ENCODE measurements at regions not wholly inside any gene's neighbourhood (a gene's known extent, or its start where the extent isn't known, plus 50 kb on each side); places are given as distances from the start of the nearest gene placed in this dataset.

DNA sequence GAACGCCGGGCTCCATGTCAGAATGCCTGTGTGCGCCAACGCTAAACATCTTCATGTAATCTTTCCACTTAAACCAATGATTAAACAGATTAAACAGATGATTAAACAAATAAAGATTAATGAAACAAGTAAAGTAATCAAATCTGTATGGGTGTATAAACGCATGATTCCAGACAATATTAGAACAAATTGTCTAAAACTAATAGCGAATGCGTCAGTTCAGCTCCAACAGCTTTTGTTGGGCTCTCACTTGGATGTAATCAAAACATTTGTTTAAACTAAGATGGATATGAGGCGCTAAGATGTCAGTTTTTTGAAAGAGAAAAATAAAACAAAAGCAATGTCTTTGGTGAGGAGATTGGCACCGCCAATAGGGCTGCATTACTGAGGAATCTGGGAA is 299.1 kb upstream of the TLE3 start:
- Histone ChIP-seq H3K4me3 (no peak overlapping the region), H3K27me3 (no peaks in the 10 kb centered on the region), H3K36me3 (no peaks in the 10 kb centered on the region), H3K4me1 (no peaks in the 10 kb centered on the region), H3K9me3 (no peaks in the 10 kb centered on the region), H3K27ac (no peak overlapping the region)
- no peak for FAIRE-seq
- TF ChIP-seq, protein P1, sequence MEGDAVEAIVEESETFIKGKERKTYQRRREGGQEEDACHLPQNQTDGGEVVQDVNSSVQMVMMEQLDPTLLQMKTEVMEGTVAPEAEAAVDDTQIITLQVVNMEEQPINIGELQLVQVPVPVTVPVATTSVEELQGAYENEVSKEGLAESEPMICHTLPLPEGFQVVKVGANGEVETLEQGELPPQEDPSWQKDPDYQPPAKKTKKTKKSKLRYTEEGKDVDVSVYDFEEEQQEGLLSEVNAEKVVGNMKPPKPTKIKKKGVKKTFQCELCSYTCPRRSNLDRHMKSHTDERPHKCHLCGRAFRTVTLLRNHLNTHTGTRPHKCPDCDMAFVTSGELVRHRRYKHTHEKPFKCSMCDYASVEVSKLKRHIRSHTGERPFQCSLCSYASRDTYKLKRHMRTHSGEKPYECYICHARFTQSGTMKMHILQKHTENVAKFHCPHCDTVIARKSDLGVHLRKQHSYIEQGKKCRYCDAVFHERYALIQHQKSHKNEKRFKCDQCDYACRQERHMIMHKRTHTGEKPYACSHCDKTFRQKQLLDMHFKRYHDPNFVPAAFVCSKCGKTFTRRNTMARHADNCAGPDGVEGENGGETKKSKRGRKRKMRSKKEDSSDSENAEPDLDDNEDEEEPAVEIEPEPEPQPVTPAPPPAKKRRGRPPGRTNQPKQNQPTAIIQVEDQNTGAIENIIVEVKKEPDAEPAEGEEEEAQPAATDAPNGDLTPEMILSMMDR (IDR thresholded peaks at IDR 0.05) = no peak
- intact Hi-C loops (cut with DNase I) = no loop called here
- ATAC-seq = no peak
- DNase-seq = no peak
- WGBS, 2 donors = 79 to 80% methylated on average over 9 of the region's 9 CpGs

- Histone ChIP-seq H3K4me3 (no peak overlapping the region), H3K27me3 (no peaks in the 10 kb centered on the region), H3K4me1 (no peaks in the 10 kb centered on the region), H3K36me3 (no peaks in the 10 kb centered on the region), H3K9me3 (no peaks in the 10 kb centered on the region), H3K27ac (no peak overlapping the region)
- no peak for ATAC-seq
- FAIRE-seq = no peak
- TF ChIP-seq, protein P1 (IDR thresholded peaks at IDR 0.05) = no peak
- no peak for DNase-seq
- intact Hi-C loops (cut with DNase I) = no loop called here
- WGBS, 2 donors = 76 to 83% methylated on average over 11 of the region's 11 CpGs
Measured at GRCh38 chr15:70395164-70395563, 297.4 kb upstream of the TLE3 start.

DNA sequence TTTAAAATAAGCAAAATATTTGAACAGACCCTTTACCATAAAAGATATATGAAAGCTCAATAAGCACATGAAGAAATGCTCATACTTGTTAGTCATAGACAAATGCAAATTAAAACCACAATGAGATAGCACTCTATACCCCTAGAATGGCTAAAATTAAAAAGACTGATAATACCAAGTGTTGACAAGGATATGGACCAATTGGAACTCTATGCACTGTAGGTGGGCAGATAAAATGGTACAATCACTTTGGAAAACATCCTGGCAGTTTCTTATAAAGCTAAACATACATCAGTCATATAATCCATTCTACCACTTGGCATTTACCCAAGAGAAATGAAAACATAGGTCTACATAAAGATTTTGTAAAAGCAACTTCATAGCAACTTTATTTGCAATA is 293.0 kb upstream of the TLE3 start:
- no peak for ATAC-seq
- no peaks in the 10 kb centered on the region for H3K36me3 ChIP-seq
- H3K4me3 ChIP-seq = no peak overlapping the region
- no peak for FAIRE-seq
- H3K4me1 ChIP-seq = no peaks in the 10 kb centered on the region
- no peak overlapping the region for H3K27ac ChIP-seq
- DNase-seq = no peak
- H3K9me3 ChIP-seq = no peaks in the 10 kb centered on the region
- TF ChIP-seq, protein P1 (IDR thresholded peaks at IDR 0.05) = no peak
- H3K27me3 ChIP-seq = no peaks in the 10 kb centered on the region
- intact Hi-C loops (cut with DNase I) = no loop called here

GRCh38 chr15:70387993-70388392 is 290.3 kb upstream of the TLE3 start:
- FAIRE-seq (no peak), ATAC-seq (no peak), DNase-seq (no peak)
- TF ChIP-seq, protein P1 (IDR thresholded peaks at IDR 0.05) = no peak
- 79 to 87% methylated on average over 2 of the region's 2 CpGs for WGBS, 2 donors
- Histone ChIP-seq H3K27ac (no peak overlapping the region), H3K36me3 (no peaks in the 10 kb centered on the region), H3K9me3 (no peaks in the 10 kb centered on the region), H3K4me1 (no peaks in the 10 kb centered on the region), H3K27me3 (no peaks in the 10 kb centered on the region), H3K4me3 (no peak overlapping the region)
- intact Hi-C loops (cut with DNase I) = no loop called here

- intact Hi-C loops (cut with DNase I) = no loop called here
- no peaks in the 10 kb centered on the region for H3K27me3 ChIP-seq
- 91 to 96% methylated on average over 9 of the region's 9 CpGs for WGBS, 2 donors
- H3K4me1 ChIP-seq = no peaks in the 10 kb centered on the region
- no peaks in the 10 kb centered on the region for H3K9me3 ChIP-seq
- no peak for DNase-seq
- TF ChIP-seq, protein P1 (IDR thresholded peaks at IDR 0.05) = no peak
- no peak overlapping the region for H3K27ac ChIP-seq
- no peak for FAIRE-seq
- H3K36me3 ChIP-seq = no peaks in the 10 kb centered on the region
- ATAC-seq = no peak
- H3K4me3 ChIP-seq = no peak overlapping the region
Measured at GRCh38 chr15:70387081-70387480, 289.4 kb upstream of the TLE3 start.
